Fibroblast of the aortic adventitia (primary cell): ENCODE measurements at regions not wholly inside any gene's neighbourhood (a gene's known extent, or its start where the extent isn't known, plus 50 kb on each side); places are given as distances from the start of the nearest gene placed in this dataset.
"Not testable (repeated sequence)": the region's sequence is repeated elsewhere in the genome, so short reads cannot be mapped to it uniquely, and the experiment has no call there.

Experiments
- DNase-seq: peaks from one replicate; pipeline ENCODE4 v3.0.0-alpha.2; 2010; ENCODE audit warnings: low read depth
- H3K4me3 ChIP-seq: 2 replicates; pipeline ENCODE4 v1.5.1; 2011; ENCODE audit warnings: low read depth, mild to moderate bottlenecking, control low read depth, low read length, moderate library complexity
- CTCF ChIP-seq: IDR thresholded peaks from 2 replicates; pipeline ENCODE4 v1.5.1; 2011; ENCODE audit warnings: mild to moderate bottlenecking, low read length, control low read depth, inconsistent platforms; ENCODE audit not compliant: insufficient read depth

GRCh38 chr1:199817266-199817665, 210.2 kb upstream of the NR5A2 start:
- no peak overlapping the region for H3K4me3 ChIP-seq
- no peak for DNase-seq
- TF ChIP-seq CTCF, result no peak

- H3K4me3 ChIP-seq, result no peak overlapping the region
- no peak for TF ChIP-seq CTCF
- DNase-seq, result no peak
Observed at GRCh38 chr1:199821029-199821779, 206.3 kb upstream of the NR5A2 start.

- no peak for DNase-seq
- no peak overlapping the region for H3K4me3 ChIP-seq
- TF ChIP-seq CTCF, result no peak
Observed at GRCh38 chr1:199832451-199832850, 195.1 kb upstream of the NR5A2 start.

- DNase-seq, result no peak
- H3K4me3 ChIP-seq, result no peak overlapping the region
- no peak for TF ChIP-seq CTCF
Observed at GRCh38 chr1:199834711-199835110, 192.8 kb upstream of the NR5A2 start.

GRCh38 chr1:199836430-199836829, 191.1 kb upstream of the NR5A2 start:
- H3K4me3 ChIP-seq, result no peak overlapping the region
- TF ChIP-seq CTCF, result no peak
- no peak for DNase-seq

- no peak for TF ChIP-seq CTCF
- no peak overlapping the region for H3K4me3 ChIP-seq
- DNase-seq, result no peak
Observed at GRCh38 chr1:199837321-199837720, 190.2 kb upstream of the NR5A2 start.

- not testable (repeated sequence) for DNase-seq, H3K4me3 ChIP-seq
Observed at GRCh38 chr1:199839608-199840007, 187.9 kb upstream of the NR5A2 start.

- not testable (repeated sequence) for DNase-seq, H3K4me3 ChIP-seq
Observed at GRCh38 chr1:199843096-199843495, 184.4 kb upstream of the NR5A2 start.
